ENCODE measurements at regions not wholly inside any gene's neighbourhood (a gene's known extent, or its start where the extent isn't known, plus 50 kb on each side); places are given as distances from the start of the nearest gene placed in this dataset.

GRCh38 chr3:23062582-23062981, 140.5 kb upstream of the UBE2E2 start:
- TF ChIP-seq CTCF (conservative IDR thresholded peaks at IDR 0.05; ENCODE audit: low read depth, low read length), result no peak
- TF ChIP-seq EZH2 (IDR thresholded peaks at IDR 0.05; ENCODE audit: borderline replicate concordance, low read depth, low read length, poor library complexity, severe bottlenecking), result no peak
